IMR-90 (cell line): ENCODE measurements at regions not wholly inside any gene's neighbourhood (a gene's known extent, or its start where the extent isn't known, plus 50 kb on each side); places are given as distances from the start of the nearest gene placed in this dataset.

ENCODE experiments used
- ATAC-seq: fragments of 200-7000 bp; cut with Tn5 transposase; 2 replicates; pipeline ENCODE4 v1.9.1; 2020; ENCODE audit warnings: low read depth, mild to moderate bottlenecking, moderate library complexity
- BruUV-seq: library from RNA; stranded (reverse); fragments of 400-500 nt; replicated peaks from 2 replicates; lab custom pipeline; 2021; lab: Mats Ljungman, UMichigan
- CTCF ChIA-PET: fragments of 300-600 bp; formaldehyde crosslinking; extraction: SDS; loops from one replicate; lab custom pipeline; 2021; ENCODE audit warnings: antibody characterized with exemption; lab: Yijun Ruan, JAX
- POLR2A ChIA-PET: fragments of 300-600 bp; sonication (Branson Sonifier 250); formaldehyde crosslinking; loops from one replicate; lab custom pipeline; 2022; ENCODE audit warnings: antibody characterized with exemption; ENCODE audit not compliant: unreplicated experiment; lab: Charles Lee
- DNase-seq: peaks from one replicate; pipeline ENCODE4 v3.0.0; 2013
- H2AFZ ChIP-seq: replicated peaks from 2 replicates; pipeline ENCODE3; 2013; ENCODE audit warnings: low read length, mild to moderate bottlenecking; ENCODE audit not compliant: poor library complexity
- H2AK5ac ChIP-seq: 2 replicates; pipeline ENCODE4 v1.6.1; 2013; ENCODE audit warnings: low read depth, low read length, inconsistent platforms
- H2AK9ac ChIP-seq: replicated peaks from 2 replicates; pipeline ENCODE3; 2013; ENCODE audit warnings: mild to moderate bottlenecking, low read depth, low read length, moderate library complexity; ENCODE audit not compliant: poor library complexity
- H2BK120ac ChIP-seq: 2 replicates; pipeline ENCODE4 v1.6.1; 2013; ENCODE audit warnings: low read depth, low read length, inconsistent platforms
- H2BK15ac ChIP-seq: 3 replicates; pipeline ENCODE4 v1.6.1; 2013; ENCODE audit warnings: low read depth, low read length, inconsistent platforms
- H2BK20ac ChIP-seq: 2 replicates; pipeline ENCODE4 v1.6.1; 2013; ENCODE audit warnings: low read depth, mild to moderate bottlenecking, inconsistent platforms, low read length, moderate library complexity
- H2BK5ac ChIP-seq: 2 replicates; pipeline ENCODE4 v1.6.1; 2013; ENCODE audit warnings: mild to moderate bottlenecking, low read depth, low read length, inconsistent platforms; ENCODE audit not compliant: poor library complexity, severe bottlenecking
- H3K14ac ChIP-seq: replicated peaks from 2 replicates; pipeline ENCODE4 v1.6.1; 2013; ENCODE audit warnings: low read depth, low read length, inconsistent platforms
- H3K18ac ChIP-seq: 2 replicates; pipeline ENCODE4 v1.6.1; 2013; ENCODE audit warnings: low read depth, low read length, control low read depth
- H3K23ac ChIP-seq: 2 replicates; pipeline ENCODE4 v1.6.1; 2013; ENCODE audit warnings: low read depth, low read length, inconsistent platforms
- H3K27ac ChIP-seq: 2 replicates; pipeline ENCODE4 v1.5.1; 2013; ENCODE audit warnings: mild to moderate bottlenecking, control low read depth, low read length; ENCODE audit not compliant: insufficient read depth
- H3K27me3 ChIP-seq: 2 replicates; pipeline ENCODE4 v1.6.1; 2013; ENCODE audit warnings: low read length; ENCODE audit not compliant: control insufficient read depth, insufficient read depth
- H3K36me3 ChIP-seq: 2 replicates; pipeline ENCODE4 v1.6.1; 2013; ENCODE audit warnings: low read length, mixed read lengths; ENCODE audit not compliant: control insufficient read depth, insufficient read depth
- H3K4ac ChIP-seq: 2 replicates; pipeline ENCODE4 v1.6.1; 2013; ENCODE audit warnings: low read depth, low read length, inconsistent platforms
- H3K4me1 ChIP-seq: 2 replicates; pipeline ENCODE4 v1.6.1; 2013; ENCODE audit warnings: low read length, mixed read lengths; ENCODE audit not compliant: control insufficient read depth, insufficient read depth
- H3K4me2 ChIP-seq: 2 replicates; pipeline ENCODE4 v1.6.1; 2013; ENCODE audit warnings: low read depth, mild to moderate bottlenecking, control low read depth, low read length, moderate library complexity
- H3K4me3 ChIP-seq: 2 replicates; pipeline ENCODE4 v1.5.1; 2013; ENCODE audit warnings: low read depth, mild to moderate bottlenecking, control low read depth, low read length, moderate library complexity; ENCODE audit not compliant: insufficient read depth
- H3K56ac ChIP-seq: 2 replicates; pipeline ENCODE4 v1.6.1; 2013; ENCODE audit warnings: low read length, inconsistent platforms; ENCODE audit not compliant: insufficient read depth; ENCODE audit errors: extremely low read depth
- H3K79me1 ChIP-seq, 2 experiments: 2 replicates each; pipeline ENCODE4 v1.6.1; 2013; ENCODE audit warnings: low read length in 2 of 2, inconsistent platforms in 1 of 2, low read depth in 1 of 2
- H3K9ac ChIP-seq: 2 replicates; pipeline ENCODE4 v1.6.1; 2013; ENCODE audit warnings: low read depth, low read length, control low read depth
- H3K9me1 ChIP-seq: 2 replicates; pipeline ENCODE4 v1.6.1; 2013; ENCODE audit warnings: low read length, inconsistent platforms; ENCODE audit not compliant: insufficient read depth
- H3K9me3 ChIP-seq: 2 replicates; pipeline ENCODE4 v1.6.1; 2013; ENCODE audit warnings: low read length; ENCODE audit not compliant: control insufficient read depth, insufficient read depth
- H4K20me1 ChIP-seq: 2 replicates; pipeline ENCODE4 v1.6.1; 2013; ENCODE audit warnings: low read length, inconsistent platforms; ENCODE audit not compliant: insufficient read depth
- H4K5ac ChIP-seq: 2 replicates; pipeline ENCODE4 v1.6.1; 2013; ENCODE audit warnings: mild to moderate bottlenecking, low read depth, low read length, control low read depth
- H4K8ac ChIP-seq, 2 experiments: 2 replicates each; pipeline ENCODE4 v1.6.1; 2013; ENCODE audit warnings: low read depth in 2 of 2, low read length in 2 of 2, control low read depth in 1 of 2, inconsistent platforms in 1 of 2
- H4K91ac ChIP-seq: 2 replicates; pipeline ENCODE4 v1.6.1; 2013; ENCODE audit warnings: low read depth, low read length, inconsistent platforms; ENCODE audit not compliant: insufficient read depth
- BHLHE40 ChIP-seq: fragments of 150-350 bp; IDR thresholded peaks from 2 replicates; pipeline ENCODE4 v1.6.1; 2016; ENCODE audit warnings: mild to moderate bottlenecking, low read depth, low read length
- CEBPB ChIP-seq: IDR thresholded peaks from 2 replicates; pipeline ENCODE4 v1.6.1; 2012; ENCODE audit warnings: low read depth, low read length, improper control_type of control experiment
- CHD1 ChIP-seq: IDR thresholded peaks from 2 replicates; pipeline ENCODE4 v1.6.1; 2012; ENCODE audit warnings: low read depth, low read length, improper control_type of control experiment
- FOS ChIP-seq: fragments of 150-350 bp; IDR thresholded peaks from 2 replicates; pipeline ENCODE4 v1.6.1; 2016; ENCODE audit warnings: low read depth, low read length
- MAFK ChIP-seq: IDR thresholded peaks from 2 replicates; pipeline ENCODE4 v1.6.1; 2012; ENCODE audit warnings: low read depth, low read length, improper control_type of control experiment
- MAZ ChIP-seq: IDR thresholded peaks from 2 replicates; pipeline ENCODE4 v1.6.1; 2012; ENCODE audit warnings: low read depth, mild to moderate bottlenecking, low read length, improper control_type of control experiment, moderate library complexity, borderline replicate concordance
- MXI1 ChIP-seq: IDR thresholded peaks from 2 replicates; pipeline ENCODE4 v1.6.1; 2012; ENCODE audit warnings: low read depth, mild to moderate bottlenecking, low read length, moderate library complexity, borderline replicate concordance
- NFE2L2 ChIP-seq: fragments of 150-350 bp; IDR thresholded peaks from 2 replicates; pipeline ENCODE4 v1.6.1; 2016; ENCODE audit warnings: low read depth, mild to moderate bottlenecking, low read length
- POLR2A ChIP-seq: IDR thresholded peaks from 2 replicates; pipeline ENCODE4 v1.6.1; 2012; ENCODE audit warnings: mild to moderate bottlenecking, low read depth, low read length
- RAD21 ChIP-seq: IDR thresholded peaks from 2 replicates; pipeline ENCODE4 v1.6.1; 2012; ENCODE audit warnings: low read length, improper control_type of control experiment
- RCOR1 ChIP-seq: IDR thresholded peaks from 2 replicates; pipeline ENCODE4 v1.6.1; 2012; ENCODE audit warnings: mild to moderate bottlenecking, low read length, improper control_type of control experiment; ENCODE audit not compliant: insufficient replicate concordance
- RFX5 ChIP-seq: IDR thresholded peaks from 2 replicates; pipeline ENCODE4 v1.8.0; 2012; ENCODE audit warnings: low read depth, mild to moderate bottlenecking, low read length, moderate library complexity
- SMC3 ChIP-seq: fragments of 150-350 bp; IDR thresholded peaks from 2 replicates; pipeline ENCODE4 v1.6.1; 2016; ENCODE audit warnings: low read depth, mild to moderate bottlenecking, antibody characterized with exemption, low read length, moderate library complexity
- WGBS, 2 experiments: methylation state at CpG; one replicate each; pipeline versions ENCODE4 v1.1.5 to v1.1.7; 2013; ENCODE audit warnings: missing lambda C conversion rate in 2 of 2; ENCODE audit not compliant: insufficient read length in 1 of 2; ENCODE audit errors: extremely low coverage in 2 of 2; 5-methylcytosine and 5-hydroxymethylcytosine counted together
- dilution Hi-C: fragments of 300-500 bp; cut with HindIII; formaldehyde crosslinking; loops from one replicate; pipeline ENCODE4 v1.14.3; 2018; ENCODE audit warnings: low sequenced_read_pairs; ENCODE audit not compliant: unreplicated experiment
- in situ Hi-C: fragments of 300-500 bp; cut with MboI; formaldehyde crosslinking; loops from 3 replicates; pipeline ENCODE4 v1.14.3; 2019; ENCODE audit warnings: low sequenced_read_pairs, inconsistent platforms, mixed read lengths
- intact Hi-C: fragments of 100-400 bp; cut with micrococcal nuclease; formaldehyde crosslinking; loops from 2 replicates; pipeline ENCODE4 v1.10.0; 2022
- TF ChIP-seq, protein P1 (sequence below): fragments of 150-350 bp; IDR thresholded peaks from 2 replicates; pipeline ENCODE4 v1.6.1; 2017; ENCODE audit warnings: mild to moderate bottlenecking, antibody characterized with exemption, low read length, low read depth
- TF ChIP-seq, protein P2 (sequence below): fragments of 150-350 bp; IDR thresholded peaks from 2 replicates; pipeline ENCODE4 v1.6.1; 2016; ENCODE audit warnings: low read depth, mild to moderate bottlenecking, low read length, moderate library complexity, borderline replicate concordance
- TF ChIP-seq, protein P3 (sequence below): conservative IDR thresholded peaks from 2 replicates; pipeline ENCODE4 v1.5.1; 2012; ENCODE audit warnings: mild to moderate bottlenecking, low read depth, low read length, improper control_type of control experiment

- dilution Hi-C loops (no loop called here), intact Hi-C loops (no loop called here), in situ Hi-C loops (no loop called here)
- no peak overlapping the region for H2BK120ac ChIP-seq
- no peak overlapping the region for H4K8ac ChIP-seq
- no peaks in the 10 kb centered on the region for H3K79me1 ChIP-seq
- DNase-seq (no peak), ATAC-seq (no peak)
- H2AK5ac ChIP-seq, result no peak overlapping the region
- H3K36me3 ChIP-seq, result no peaks in the 10 kb centered on the region
- no peak overlapping the region for H3K4me2 ChIP-seq
- no peaks in the 10 kb centered on the region for H3K27me3 ChIP-seq
- no peaks in the 10 kb centered on the region for H3K4me1 ChIP-seq
- no TSS peak for BruUV-seq
- no peak overlapping the region for H2BK5ac ChIP-seq
- no peaks in the 10 kb centered on the region for H3K9me1 ChIP-seq
- H2BK20ac ChIP-seq, result no peak overlapping the region
- H3K14ac ChIP-seq, result no peak overlapping the region
- no peaks in the 10 kb centered on the region for H4K20me1 ChIP-seq
- H3K9me3 ChIP-seq, result no peaks in the 10 kb centered on the region
- H2AK9ac ChIP-seq, result no peak overlapping the region
- no peak overlapping the region for H2BK15ac ChIP-seq
- no peak overlapping the region for H3K27ac ChIP-seq
- no peak overlapping the region for H4K91ac ChIP-seq
- POLR2A ChIA-PET, result no interaction called here
- no peak overlapping the region for H3K56ac ChIP-seq
- no peak overlapping the region for H3K9ac ChIP-seq
- no peak overlapping the region for H4K5ac ChIP-seq
- CTCF ChIA-PET, result no interaction called here
- H3K23ac ChIP-seq, result no peak overlapping the region
- 20% methylated on average over 1 of the region's 1 CpG; no CpG with 5 or more reads in 1 of the 2 experiments for WGBS, 2 experiments
- no peak overlapping the region for H2AFZ ChIP-seq
- no peak overlapping the region for H3K18ac ChIP-seq
- TF ChIP-seq, protein P1, sequence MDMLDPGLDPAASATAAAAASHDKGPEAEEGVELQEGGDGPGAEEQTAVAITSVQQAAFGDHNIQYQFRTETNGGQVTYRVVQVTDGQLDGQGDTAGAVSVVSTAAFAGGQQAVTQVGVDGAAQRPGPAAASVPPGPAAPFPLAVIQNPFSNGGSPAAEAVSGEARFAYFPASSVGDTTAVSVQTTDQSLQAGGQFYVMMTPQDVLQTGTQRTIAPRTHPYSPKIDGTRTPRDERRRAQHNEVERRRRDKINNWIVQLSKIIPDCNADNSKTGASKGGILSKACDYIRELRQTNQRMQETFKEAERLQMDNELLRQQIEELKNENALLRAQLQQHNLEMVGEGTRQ, result no peak
- no peak for TF ChIP-seq CEBPB
- TF ChIP-seq, protein P2, sequence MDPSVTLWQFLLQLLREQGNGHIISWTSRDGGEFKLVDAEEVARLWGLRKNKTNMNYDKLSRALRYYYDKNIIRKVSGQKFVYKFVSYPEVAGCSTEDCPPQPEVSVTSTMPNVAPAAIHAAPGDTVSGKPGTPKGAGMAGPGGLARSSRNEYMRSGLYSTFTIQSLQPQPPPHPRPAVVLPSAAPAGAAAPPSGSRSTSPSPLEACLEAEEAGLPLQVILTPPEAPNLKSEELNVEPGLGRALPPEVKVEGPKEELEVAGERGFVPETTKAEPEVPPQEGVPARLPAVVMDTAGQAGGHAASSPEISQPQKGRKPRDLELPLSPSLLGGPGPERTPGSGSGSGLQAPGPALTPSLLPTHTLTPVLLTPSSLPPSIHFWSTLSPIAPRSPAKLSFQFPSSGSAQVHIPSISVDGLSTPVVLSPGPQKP, result no peak
- TF ChIP-seq BHLHE40, result no peak
- no peak for TF ChIP-seq MAFK
- no peak for TF ChIP-seq RAD21
- no peak for TF ChIP-seq NFE2L2
- no peak for TF ChIP-seq SMC3
- no peak for TF ChIP-seq CHD1
- TF ChIP-seq FOS, result no peak
- TF ChIP-seq MXI1, result no peak
- no peak for TF ChIP-seq MAZ
- TF ChIP-seq, protein P3, sequence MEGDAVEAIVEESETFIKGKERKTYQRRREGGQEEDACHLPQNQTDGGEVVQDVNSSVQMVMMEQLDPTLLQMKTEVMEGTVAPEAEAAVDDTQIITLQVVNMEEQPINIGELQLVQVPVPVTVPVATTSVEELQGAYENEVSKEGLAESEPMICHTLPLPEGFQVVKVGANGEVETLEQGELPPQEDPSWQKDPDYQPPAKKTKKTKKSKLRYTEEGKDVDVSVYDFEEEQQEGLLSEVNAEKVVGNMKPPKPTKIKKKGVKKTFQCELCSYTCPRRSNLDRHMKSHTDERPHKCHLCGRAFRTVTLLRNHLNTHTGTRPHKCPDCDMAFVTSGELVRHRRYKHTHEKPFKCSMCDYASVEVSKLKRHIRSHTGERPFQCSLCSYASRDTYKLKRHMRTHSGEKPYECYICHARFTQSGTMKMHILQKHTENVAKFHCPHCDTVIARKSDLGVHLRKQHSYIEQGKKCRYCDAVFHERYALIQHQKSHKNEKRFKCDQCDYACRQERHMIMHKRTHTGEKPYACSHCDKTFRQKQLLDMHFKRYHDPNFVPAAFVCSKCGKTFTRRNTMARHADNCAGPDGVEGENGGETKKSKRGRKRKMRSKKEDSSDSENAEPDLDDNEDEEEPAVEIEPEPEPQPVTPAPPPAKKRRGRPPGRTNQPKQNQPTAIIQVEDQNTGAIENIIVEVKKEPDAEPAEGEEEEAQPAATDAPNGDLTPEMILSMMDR, result no peak
- no peak for TF ChIP-seq RFX5
- TF ChIP-seq RCOR1, result no peak
- TF ChIP-seq POLR2A, result no peak
- H3K4ac ChIP-seq, result no peak overlapping the region
- H3K4me3 ChIP-seq, result no peak overlapping the region
Measured at GRCh38 chr20:40283689-40284088, 405.3 kb downstream of the MAFB start.
